ENCODE measurements at regions not wholly inside any gene's neighbourhood (a gene's known extent, or its start where the extent isn't known, plus 50 kb on each side); places are given as distances from the start of the nearest gene placed in this dataset.

GRCh38 chr11:92739491-92739890 is 230.0 kb upstream of the MTNR1B start:
- TF ChIP-seq EP300 (IDR thresholded peaks at IDR 0.05), result no peak
- TF ChIP-seq CTCF (IDR thresholded peaks at IDR 0.05), result no peak
